ENCODE measurements at regions not wholly inside any gene's neighbourhood (a gene's known extent, or its start where the extent isn't known, plus 50 kb on each side); places are given as distances from the start of the nearest gene placed in this dataset.

DNA sequence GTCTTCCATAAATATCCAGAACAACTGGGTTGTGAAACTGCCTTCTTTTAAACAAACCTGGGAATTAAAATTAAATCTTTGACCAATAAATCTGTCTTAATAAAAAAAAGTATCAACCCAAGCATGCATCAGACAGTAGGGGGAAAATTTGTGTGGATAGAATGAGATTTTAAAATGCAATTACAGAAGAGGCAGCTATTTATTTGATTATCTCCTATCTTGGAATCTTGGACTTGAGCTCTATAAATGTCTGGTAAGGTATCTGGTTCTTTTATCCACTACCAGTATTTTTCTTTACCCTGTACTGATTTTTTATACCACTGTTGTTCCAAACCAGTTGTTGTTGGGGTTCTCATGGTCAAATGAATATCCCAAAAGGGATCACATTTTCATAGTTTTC is 157.6 kb upstream of the VEPH1 start:
- no peaks in the 10 kb centered on the region for H3K36me3 ChIP-seq (ENCODE audit: insufficient read depth, low read length)
- H3K79me2 ChIP-seq (replicated peaks; ENCODE audit: insufficient read depth, low read length): no peaks in the 10 kb centered on the region
- H3K9me2 ChIP-seq (ENCODE audit: insufficient read depth, low read length): no peaks in the 10 kb centered on the region
- no peak overlapping the region for H3K4me2 ChIP-seq (ENCODE audit: low read length)
- TF ChIP-seq, protein P1, sequence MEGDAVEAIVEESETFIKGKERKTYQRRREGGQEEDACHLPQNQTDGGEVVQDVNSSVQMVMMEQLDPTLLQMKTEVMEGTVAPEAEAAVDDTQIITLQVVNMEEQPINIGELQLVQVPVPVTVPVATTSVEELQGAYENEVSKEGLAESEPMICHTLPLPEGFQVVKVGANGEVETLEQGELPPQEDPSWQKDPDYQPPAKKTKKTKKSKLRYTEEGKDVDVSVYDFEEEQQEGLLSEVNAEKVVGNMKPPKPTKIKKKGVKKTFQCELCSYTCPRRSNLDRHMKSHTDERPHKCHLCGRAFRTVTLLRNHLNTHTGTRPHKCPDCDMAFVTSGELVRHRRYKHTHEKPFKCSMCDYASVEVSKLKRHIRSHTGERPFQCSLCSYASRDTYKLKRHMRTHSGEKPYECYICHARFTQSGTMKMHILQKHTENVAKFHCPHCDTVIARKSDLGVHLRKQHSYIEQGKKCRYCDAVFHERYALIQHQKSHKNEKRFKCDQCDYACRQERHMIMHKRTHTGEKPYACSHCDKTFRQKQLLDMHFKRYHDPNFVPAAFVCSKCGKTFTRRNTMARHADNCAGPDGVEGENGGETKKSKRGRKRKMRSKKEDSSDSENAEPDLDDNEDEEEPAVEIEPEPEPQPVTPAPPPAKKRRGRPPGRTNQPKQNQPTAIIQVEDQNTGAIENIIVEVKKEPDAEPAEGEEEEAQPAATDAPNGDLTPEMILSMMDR (IDR thresholded peaks at IDR 0.05; ENCODE audit: poor library complexity, severe bottlenecking): no peak
- TF ChIP-seq, protein P2, sequence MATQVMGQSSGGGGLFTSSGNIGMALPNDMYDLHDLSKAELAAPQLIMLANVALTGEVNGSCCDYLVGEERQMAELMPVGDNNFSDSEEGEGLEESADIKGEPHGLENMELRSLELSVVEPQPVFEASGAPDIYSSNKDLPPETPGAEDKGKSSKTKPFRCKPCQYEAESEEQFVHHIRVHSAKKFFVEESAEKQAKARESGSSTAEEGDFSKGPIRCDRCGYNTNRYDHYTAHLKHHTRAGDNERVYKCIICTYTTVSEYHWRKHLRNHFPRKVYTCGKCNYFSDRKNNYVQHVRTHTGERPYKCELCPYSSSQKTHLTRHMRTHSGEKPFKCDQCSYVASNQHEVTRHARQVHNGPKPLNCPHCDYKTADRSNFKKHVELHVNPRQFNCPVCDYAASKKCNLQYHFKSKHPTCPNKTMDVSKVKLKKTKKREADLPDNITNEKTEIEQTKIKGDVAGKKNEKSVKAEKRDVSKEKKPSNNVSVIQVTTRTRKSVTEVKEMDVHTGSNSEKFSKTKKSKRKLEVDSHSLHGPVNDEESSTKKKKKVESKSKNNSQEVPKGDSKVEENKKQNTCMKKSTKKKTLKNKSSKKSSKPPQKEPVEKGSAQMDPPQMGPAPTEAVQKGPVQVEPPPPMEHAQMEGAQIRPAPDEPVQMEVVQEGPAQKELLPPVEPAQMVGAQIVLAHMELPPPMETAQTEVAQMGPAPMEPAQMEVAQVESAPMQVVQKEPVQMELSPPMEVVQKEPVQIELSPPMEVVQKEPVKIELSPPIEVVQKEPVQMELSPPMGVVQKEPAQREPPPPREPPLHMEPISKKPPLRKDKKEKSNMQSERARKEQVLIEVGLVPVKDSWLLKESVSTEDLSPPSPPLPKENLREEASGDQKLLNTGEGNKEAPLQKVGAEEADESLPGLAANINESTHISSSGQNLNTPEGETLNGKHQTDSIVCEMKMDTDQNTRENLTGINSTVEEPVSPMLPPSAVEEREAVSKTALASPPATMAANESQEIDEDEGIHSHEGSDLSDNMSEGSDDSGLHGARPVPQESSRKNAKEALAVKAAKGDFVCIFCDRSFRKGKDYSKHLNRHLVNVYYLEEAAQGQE (IDR thresholded peaks at IDR 0.05; ENCODE audit: borderline replicate concordance): no peak
- TF ChIP-seq MXI1 (conservative IDR thresholded peaks at IDR 0.05; ENCODE audit: poor library complexity, severe bottlenecking) (no peak), EP300 (conservative IDR thresholded peaks at IDR 0.05; ENCODE audit: poor library complexity, severe bottlenecking) (no peak), TAF1 (IDR thresholded peaks at IDR 0.05; ENCODE audit: low read depth) (no peak), SMC3 (conservative IDR thresholded peaks at IDR 0.05; ENCODE audit: poor library complexity) (no peak)
- H4K20me1 ChIP-seq (ENCODE audit: insufficient read depth): no peaks in the 10 kb centered on the region
- H3K27ac ChIP-seq (ENCODE audit: low read length): no peak overlapping the region
- no peak overlapping the region for H3K9ac ChIP-seq (ENCODE audit: low read length)
- H2AFZ ChIP-seq (ENCODE audit: low read depth, low read length): no peak overlapping the region
- no peaks in the 10 kb centered on the region for H3K9me3 ChIP-seq (ENCODE audit: low read length)
- H3K4me3 ChIP-seq (ENCODE audit: low read length): no peak overlapping the region
- H3K27me3 ChIP-seq (ENCODE audit: insufficient read depth, low read depth, low read length): no peaks in the 10 kb centered on the region
- H3F3A ChIP-seq (ENCODE audit: insufficient read depth, low read length, poor library complexity, severe bottlenecking): no peaks in the 10 kb centered on the region

DNA sequence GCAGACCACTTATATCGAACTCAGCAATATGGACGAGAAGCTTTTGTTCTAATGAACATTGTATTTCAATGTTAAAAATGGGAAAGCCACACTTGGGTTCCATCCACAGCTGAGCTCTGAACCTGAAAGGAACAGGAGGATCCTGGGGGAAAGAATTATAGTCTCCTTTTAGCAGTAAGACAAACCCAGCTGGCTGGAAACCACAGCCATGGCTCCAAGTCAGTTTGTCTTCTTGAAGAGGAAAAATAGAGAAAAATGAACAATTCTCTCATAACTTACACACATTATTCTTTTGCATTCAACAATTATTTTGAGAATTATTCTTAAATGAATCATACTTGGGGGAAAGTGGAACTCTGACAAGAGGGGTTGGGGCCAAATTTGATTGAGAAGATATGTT is 149.2 kb upstream of the VEPH1 start:
- H3K79me2 ChIP-seq (replicated peaks; ENCODE audit: insufficient read depth, low read length): no peaks in the 10 kb centered on the region
- H3K9ac ChIP-seq (ENCODE audit: low read length): no peak overlapping the region
- H4K20me1 ChIP-seq (ENCODE audit: insufficient read depth): no peaks in the 10 kb centered on the region
- no peak overlapping the region for H3K27ac ChIP-seq (ENCODE audit: low read length)
- H3F3A ChIP-seq (ENCODE audit: insufficient read depth, low read length, poor library complexity, severe bottlenecking): no peaks in the 10 kb centered on the region
- H3K4me2 ChIP-seq (ENCODE audit: low read length): no peak overlapping the region
- no peaks in the 10 kb centered on the region for H3K27me3 ChIP-seq (ENCODE audit: insufficient read depth, low read depth, low read length)
- TF ChIP-seq RAD21 (conservative IDR thresholded peaks at IDR 0.05) (no peak), MXI1 (conservative IDR thresholded peaks at IDR 0.05; ENCODE audit: poor library complexity, severe bottlenecking) (no peak), POLR2AphosphoS5 (IDR thresholded peaks at IDR 0.05) (no peak), EP300 (conservative IDR thresholded peaks at IDR 0.05; ENCODE audit: poor library complexity, severe bottlenecking) (no peak), SMC3 (conservative IDR thresholded peaks at IDR 0.05; ENCODE audit: poor library complexity) (no peak), EZH2 (IDR thresholded peaks at IDR 0.05; ENCODE audit: borderline replicate concordance, insufficient read depth, low read length, poor library complexity, severe bottlenecking) (no peak), TAF1 (IDR thresholded peaks at IDR 0.05; ENCODE audit: low read depth) (no peak)
- TF ChIP-seq, protein P2 (IDR thresholded peaks at IDR 0.05; ENCODE audit: borderline replicate concordance): no peak
- TF ChIP-seq, protein P1 (IDR thresholded peaks at IDR 0.05; ENCODE audit: poor library complexity, severe bottlenecking): no peak
- no peaks in the 10 kb centered on the region for H3K36me3 ChIP-seq (ENCODE audit: insufficient read depth, low read length)
- H2AFZ ChIP-seq (ENCODE audit: low read depth, low read length): no peak overlapping the region
- no peaks in the 10 kb centered on the region for H3K9me3 ChIP-seq (ENCODE audit: low read length)
- H3K4me3 ChIP-seq (ENCODE audit: low read length): no peak overlapping the region
- no peaks in the 10 kb centered on the region for H3K9me2 ChIP-seq (ENCODE audit: insufficient read depth, low read length)
